Ovary (tissue), 3 donors: ENCODE measurements at regions not wholly inside any gene's neighbourhood (a gene's known extent, or its start where the extent isn't known, plus 50 kb on each side); places are given as distances from the start of the nearest gene placed in this dataset.

Source experiments
- CTCF ChIP-seq, 3 donors: fragments of 450-650 bp in 2 of 3; fragments of 200-600 bp in 1 of 3; IDR thresholded peaks; one replicate each; pipeline versions ENCODE4 v1.5.1 to v1.8.0; 2016 to 2022; ENCODE audit warnings: antibody characterized with exemption in 3 of 3, mild to moderate bottlenecking in 1 of 3
- EP300 ChIP-seq: sonication (generic); formaldehyde crosslinking; IDR thresholded peaks from one replicate; pipeline ENCODE4 v1.6.1; 2017; ENCODE audit warnings: antibody characterized with exemption
- POLR2A ChIP-seq: fragments of 450-650 bp; IDR thresholded peaks from one replicate; pipeline ENCODE4 v1.6.1; 2017; ENCODE audit warnings: antibody characterized with exemption, mild to moderate bottlenecking, moderate library complexity
- donor health status: DM: no; HTN: no; CAD: no.

DNA sequence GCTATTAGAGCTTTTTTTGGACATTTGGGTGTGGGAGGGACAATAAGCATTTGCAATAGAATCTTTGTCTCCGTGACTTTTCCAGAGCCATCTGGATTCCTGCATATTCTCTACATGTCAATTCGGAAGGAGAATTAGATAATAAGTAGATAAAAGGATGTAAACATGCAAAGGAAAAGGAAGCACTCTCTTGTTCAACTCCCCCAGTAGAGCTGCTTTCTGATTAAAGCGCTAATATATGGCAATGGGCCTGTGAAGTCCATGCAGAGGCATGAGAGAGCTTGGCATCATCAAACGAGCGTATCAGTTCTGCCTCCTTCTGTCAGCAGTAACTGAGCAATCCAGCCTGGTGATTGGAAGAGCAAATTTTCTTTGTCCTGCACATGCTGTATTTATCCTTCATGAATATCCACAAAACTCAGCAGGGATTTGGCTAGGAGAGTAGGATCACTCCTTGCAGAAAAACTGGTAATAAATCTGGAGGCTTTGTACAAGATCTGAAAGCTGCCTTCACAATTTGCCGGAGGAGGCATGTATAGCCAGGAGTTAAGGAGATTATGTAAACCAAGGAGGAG lies 1752.9 kb downstream of the MAT2B start:
- TF ChIP-seq CTCF (IDR thresholded peaks at IDR 0.05) (no peak), EP300 (no peak), POLR2A (no peak)
